GM23338 (cell line): ENCODE measurements at regions not wholly inside any gene's neighbourhood (a gene's known extent, or its start where the extent isn't known, plus 50 kb on each side); places are given as distances from the start of the nearest gene placed in this dataset.
A peak's percentile ranks its signal among the peaks of the same experiment; 100 is the strongest.

Experiments
- ATAC-seq: fragments of 200-7000 bp; cut with Tn5 transposase; 3 replicates; pipeline ENCODE4 v1.9.1; 2020
- DNase-seq: peaks from one replicate; pipeline ENCODE4 v3.0.0-alpha.2; 2015; ENCODE audit warnings: low spot score
- H2AFZ ChIP-seq: fragments of 200-600 bp; sonication (generic); 2 replicates; pipeline ENCODE4 v1.8.0; 2016; ENCODE audit warnings: antibody characterized with exemption, mild to moderate bottlenecking, moderate library complexity
- H3F3A ChIP-seq: fragments of 200-600 bp; sonication (generic); replicated peaks from 2 replicates; pipeline ENCODE4 v1.8.0; 2017; ENCODE audit warnings: antibody characterized with exemption, mixed run types, low read depth
- H3K27ac ChIP-seq: fragments of 200-600 bp; sonication (generic); 2 replicates; pipeline ENCODE4 v1.6.1; 2016; ENCODE audit warnings: low read depth
- H3K27me3 ChIP-seq: fragments of 200-600 bp; sonication (generic); 2 replicates; pipeline ENCODE4 v1.8.0; 2016; ENCODE audit warnings: mild to moderate bottlenecking, mixed run types, moderate library complexity; ENCODE audit not compliant: insufficient read depth
- H3K36me3 ChIP-seq: fragments of 200-600 bp; sonication (generic); 2 replicates; pipeline ENCODE4 v1.8.0; 2016; ENCODE audit warnings: mild to moderate bottlenecking; ENCODE audit not compliant: insufficient read depth
- H3K4me1 ChIP-seq: fragments of 200-600 bp; sonication (generic); 2 replicates; pipeline ENCODE4 v1.8.0; 2016; ENCODE audit warnings: mild to moderate bottlenecking, moderate library complexity; ENCODE audit not compliant: insufficient read depth
- H3K4me2 ChIP-seq: fragments of 200-600 bp; sonication (generic); 2 replicates; pipeline ENCODE4 v1.7.1; 2017; ENCODE audit warnings: mixed run types
- H3K4me3 ChIP-seq: fragments of 200-600 bp; sonication (generic); 2 replicates; pipeline ENCODE4 v1.6.1; 2016; ENCODE audit warnings: mixed run types
- H3K79me2 ChIP-seq: fragments of 200-600 bp; sonication (generic); replicated peaks from 2 replicates; pipeline ENCODE4 v1.8.0; 2017; ENCODE audit warnings: mild to moderate bottlenecking; ENCODE audit not compliant: insufficient read depth
- H3K9me2 ChIP-seq: fragments of 200-600 bp; sonication (generic); 2 replicates; pipeline ENCODE4 v1.8.0; 2017; ENCODE audit not compliant: insufficient read depth
- H4K20me1 ChIP-seq: fragments of 200-600 bp; sonication (generic); replicated peaks from 2 replicates; pipeline ENCODE4 v1.8.0; 2017; ENCODE audit warnings: mild to moderate bottlenecking; ENCODE audit not compliant: insufficient read depth
- H3K27ac Mint-ChIP-seq: 2 replicates; pipeline ENCODE4 v1.8.0; 2020; ENCODE audit warnings: inconsistent platforms, mild to moderate bottlenecking, moderate library complexity, mixed read lengths
- H3K27me3 Mint-ChIP-seq: 3 replicates; pipeline ENCODE4 v1.8.0; 2022; ENCODE audit warnings: low read depth, mild to moderate bottlenecking, moderate library complexity, mixed read lengths, inconsistent platforms; ENCODE audit not compliant: insufficient read depth, poor library complexity
- H3K36me3 Mint-ChIP-seq: 3 replicates; pipeline ENCODE4 v1.8.0; 2021; ENCODE audit warnings: low read depth, mild to moderate bottlenecking, inconsistent platforms, moderate library complexity, mixed read lengths
- H3K4me1 Mint-ChIP-seq: 3 replicates; pipeline ENCODE4 v1.8.0; 2020; ENCODE audit warnings: mild to moderate bottlenecking, inconsistent platforms, mixed read lengths
- H3K4me3 Mint-ChIP-seq: 3 replicates; pipeline ENCODE4 v1.8.0; 2021; ENCODE audit warnings: moderate library complexity, mild to moderate bottlenecking, inconsistent platforms, mixed read lengths
- H3K9me3 Mint-ChIP-seq: 3 replicates; pipeline ENCODE4 v1.8.0; 2020; ENCODE audit warnings: moderate library complexity, mild to moderate bottlenecking, inconsistent platforms, mixed read lengths
- EZH2phosphoT487 ChIP-seq: fragments of 200-600 bp; sonication (generic); IDR thresholded peaks from one replicate; pipeline ENCODE4 v1.8.1; 2018; ENCODE audit warnings: antibody characterized with exemption; ENCODE audit not compliant: unreplicated experiment
- STAT1 ChIP-seq: IDR thresholded peaks from one replicate; pipeline ENCODE4 v1.6.1; 2016; ENCODE audit warnings: antibody characterized with exemption; ENCODE audit not compliant: unreplicated experiment
- ZNF114 ChIP-seq: fragments of 250-450 bp; sonication (Bioruptor Pico); IDR thresholded peaks from 2 replicates; pipeline ENCODE4 v1.5.0; 2020; ENCODE audit warnings: mild to moderate bottlenecking, moderate library complexity
- ZNF331 ChIP-seq: fragments of 250-450 bp; sonication (Bioruptor Pico); IDR thresholded peaks from 2 replicates; pipeline ENCODE4 v1.5.0; 2020; ENCODE audit warnings: low read depth, mild to moderate bottlenecking, moderate library complexity
- TF ChIP-seq, protein P1 (sequence below): fragments of 250-450 bp; sonication (Bioruptor Pico); IDR thresholded peaks from 2 replicates; pipeline ENCODE4 v1.5.0; 2020; ENCODE audit warnings: mild to moderate bottlenecking, moderate library complexity
- TF ChIP-seq, protein P2 (sequence below): IDR thresholded peaks from 2 replicates; pipeline ENCODE4 v1.6.1; 2016; ENCODE audit warnings: antibody characterized with exemption

GRCh38 chr19:28492201-28492600 lies 720.8 kb downstream of the UQCRFS1 start (continued):
- TF ChIP-seq, protein P1, sequence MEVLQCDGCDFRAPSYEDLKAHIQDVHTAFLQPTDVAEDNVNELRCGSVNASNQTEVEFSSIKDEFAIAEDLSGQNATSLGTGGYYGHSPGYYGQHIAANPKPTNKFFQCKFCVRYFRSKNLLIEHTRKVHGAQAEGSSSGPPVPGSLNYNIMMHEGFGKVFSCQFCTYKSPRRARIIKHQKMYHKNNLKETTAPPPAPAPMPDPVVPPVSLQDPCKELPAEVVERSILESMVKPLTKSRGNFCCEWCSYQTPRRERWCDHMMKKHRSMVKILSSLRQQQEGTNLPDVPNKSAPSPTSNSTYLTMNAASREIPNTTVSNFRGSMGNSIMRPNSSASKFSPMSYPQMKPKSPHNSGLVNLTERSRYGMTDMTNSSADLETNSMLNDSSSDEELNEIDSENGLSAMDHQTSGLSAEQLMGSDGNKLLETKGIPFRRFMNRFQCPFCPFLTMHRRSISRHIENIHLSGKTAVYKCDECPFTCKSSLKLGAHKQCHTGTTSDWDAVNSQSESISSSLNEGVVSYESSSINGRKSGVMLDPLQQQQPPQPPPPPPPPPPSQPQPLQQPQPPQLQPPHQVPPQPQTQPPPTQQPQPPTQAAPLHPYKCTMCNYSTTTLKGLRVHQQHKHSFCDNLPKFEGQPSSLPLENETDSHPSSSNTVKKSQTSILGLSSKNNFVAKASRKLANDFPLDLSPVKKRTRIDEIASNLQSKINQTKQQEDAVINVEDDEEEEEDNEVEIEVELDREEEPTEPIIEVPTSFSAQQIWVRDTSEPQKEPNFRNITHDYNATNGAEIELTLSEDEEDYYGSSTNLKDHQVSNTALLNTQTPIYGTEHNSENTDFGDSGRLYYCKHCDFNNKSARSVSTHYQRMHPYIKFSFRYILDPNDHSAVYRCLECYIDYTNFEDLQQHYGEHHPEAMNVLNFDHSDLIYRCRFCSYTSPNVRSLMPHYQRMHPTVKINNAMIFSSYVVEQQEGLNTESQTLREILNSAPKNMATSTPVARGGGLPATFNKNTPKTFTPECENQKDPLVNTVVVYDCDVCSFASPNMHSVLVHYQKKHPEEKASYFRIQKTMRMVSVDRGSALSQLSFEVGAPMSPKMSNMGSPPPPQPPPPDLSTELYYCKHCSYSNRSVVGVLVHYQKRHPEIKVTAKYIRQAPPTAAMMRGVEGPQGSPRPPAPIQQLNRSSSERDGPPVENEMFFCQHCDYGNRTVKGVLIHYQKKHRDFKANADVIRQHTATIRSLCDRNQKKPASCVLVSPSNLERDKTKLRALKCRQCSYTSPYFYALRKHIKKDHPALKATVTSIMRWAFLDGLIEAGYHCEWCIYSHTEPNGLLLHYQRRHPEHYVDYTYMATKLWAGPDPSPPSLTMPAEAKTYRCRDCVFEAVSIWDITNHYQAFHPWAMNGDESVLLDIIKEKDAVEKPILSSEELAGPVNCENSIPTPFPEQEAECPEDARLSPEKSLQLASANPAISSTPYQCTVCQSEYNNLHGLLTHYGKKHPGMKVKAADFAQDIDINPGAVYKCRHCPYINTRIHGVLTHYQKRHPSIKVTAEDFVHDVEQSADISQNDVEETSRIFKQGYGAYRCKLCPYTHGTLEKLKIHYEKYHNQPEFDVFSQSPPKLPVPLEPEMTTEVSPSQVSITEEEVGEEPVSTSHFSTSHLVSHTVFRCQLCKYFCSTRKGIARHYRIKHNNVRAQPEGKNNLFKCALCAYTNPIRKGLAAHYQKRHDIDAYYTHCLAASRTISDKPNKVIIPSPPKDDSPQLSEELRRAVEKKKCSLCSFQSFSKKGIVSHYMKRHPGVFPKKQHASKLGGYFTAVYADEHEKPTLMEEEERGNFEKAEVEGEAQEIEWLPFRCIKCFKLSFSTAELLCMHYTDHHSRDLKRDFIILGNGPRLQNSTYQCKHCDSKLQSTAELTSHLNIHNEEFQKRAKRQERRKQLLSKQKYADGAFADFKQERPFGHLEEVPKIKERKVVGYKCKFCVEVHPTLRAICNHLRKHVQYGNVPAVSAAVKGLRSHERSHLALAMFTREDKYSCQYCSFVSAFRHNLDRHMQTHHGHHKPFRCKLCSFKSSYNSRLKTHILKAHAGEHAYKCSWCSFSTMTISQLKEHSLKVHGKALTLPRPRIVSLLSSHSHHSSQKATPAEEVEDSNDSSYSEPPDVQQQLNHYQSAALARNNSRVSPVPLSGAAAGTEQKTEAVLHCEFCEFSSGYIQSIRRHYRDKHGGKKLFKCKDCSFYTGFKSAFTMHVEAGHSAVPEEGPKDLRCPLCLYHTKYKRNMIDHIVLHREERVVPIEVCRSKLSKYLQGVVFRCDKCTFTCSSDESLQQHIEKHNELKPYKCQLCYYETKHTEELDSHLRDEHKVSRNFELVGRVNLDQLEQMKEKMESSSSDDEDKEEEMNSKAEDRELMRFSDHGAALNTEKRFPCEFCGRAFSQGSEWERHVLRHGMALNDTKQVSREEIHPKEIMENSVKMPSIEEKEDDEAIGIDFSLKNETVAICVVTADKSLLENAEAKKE (CRISPR knock-in tag), result no peak
- TF ChIP-seq EZH2phosphoT487 (no peak), ZNF331 (no peak), ZNF114 (CRISPR knock-in tag) (no peak), STAT1 (no peak)

GRCh38 chr19:28489776-28490175 lies 723.2 kb downstream of the UQCRFS1 start:
- Mint-ChIP-seq H3K36me3 (no peaks in the 10 kb centered on the region), H3K27me3 (peaks cover 5% of the 10 kb centered on the region), H3K4me3 (no peak overlapping the region), H3K9me3 (no peaks in the 10 kb centered on the region), H3K27ac (no peak overlapping the region), H3K4me1 (peaks cover 41% of the 10 kb centered on the region)
- Histone ChIP-seq H3F3A (no peaks in the 10 kb centered on the region), H4K20me1 (no peaks in the 10 kb centered on the region), H3K36me3 (no peaks in the 10 kb centered on the region), H3K4me3 (no peak overlapping the region), H3K9me2 (no peaks in the 10 kb centered on the region), H3K27me3 (no peaks in the 10 kb centered on the region), H3K27ac (no peak overlapping the region), H3K4me1 (peaks cover 21% of the 10 kb centered on the region), H3K79me2 (no peaks in the 10 kb centered on the region), H2AFZ (peak overlapping the region; percentile 52; the same call in 1 of the 2 replicates), H3K4me2 (no peak overlapping the region)
- TF ChIP-seq STAT1 (no peak), ZNF114 (CRISPR knock-in tag) (no peak)
- TF ChIP-seq, protein P2, sequence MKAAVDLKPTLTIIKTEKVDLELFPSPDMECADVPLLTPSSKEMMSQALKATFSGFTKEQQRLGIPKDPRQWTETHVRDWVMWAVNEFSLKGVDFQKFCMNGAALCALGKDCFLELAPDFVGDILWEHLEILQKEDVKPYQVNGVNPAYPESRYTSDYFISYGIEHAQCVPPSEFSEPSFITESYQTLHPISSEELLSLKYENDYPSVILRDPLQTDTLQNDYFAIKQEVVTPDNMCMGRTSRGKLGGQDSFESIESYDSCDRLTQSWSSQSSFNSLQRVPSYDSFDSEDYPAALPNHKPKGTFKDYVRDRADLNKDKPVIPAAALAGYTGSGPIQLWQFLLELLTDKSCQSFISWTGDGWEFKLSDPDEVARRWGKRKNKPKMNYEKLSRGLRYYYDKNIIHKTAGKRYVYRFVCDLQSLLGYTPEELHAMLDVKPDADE, result no peak
- no peak for ATAC-seq
- no peak for DNase-seq
